Superior temporal gyrus (tissue), 1 donor: ENCODE measurements at regions not wholly inside any gene's neighbourhood (a gene's known extent, or its start where the extent isn't known, plus 50 kb on each side); places are given as distances from the start of the nearest gene placed in this dataset.
A peak's percentile ranks its signal among the peaks of the same experiment; 100 is the strongest.

Source experiments
- DNase-seq: peaks from one replicate; pipeline ENCODE4 v3.0.0-alpha.2; 2016; ENCODE audit errors: extremely low spot score

DNA sequence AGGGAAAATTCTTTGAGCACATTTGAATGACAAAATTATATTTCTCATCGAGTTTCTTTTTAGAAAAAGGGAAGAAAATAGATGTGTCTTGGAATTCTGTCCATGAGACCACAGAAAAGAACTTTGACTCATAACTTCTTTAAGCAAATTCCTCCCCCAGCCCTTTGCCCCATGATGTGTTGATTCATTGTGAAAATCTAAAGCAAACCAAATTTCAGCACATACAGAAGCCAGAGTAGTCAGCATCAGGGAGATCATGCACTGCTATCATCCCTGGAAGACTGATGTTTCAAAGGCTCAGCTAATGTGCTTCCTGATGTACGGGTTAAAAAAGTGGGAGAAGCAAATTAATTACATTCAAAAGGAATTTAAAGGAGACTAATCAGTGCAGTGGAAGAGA lies 159.7 kb downstream of the FAT3 start:
- DNase-seq = no peak

DNA sequence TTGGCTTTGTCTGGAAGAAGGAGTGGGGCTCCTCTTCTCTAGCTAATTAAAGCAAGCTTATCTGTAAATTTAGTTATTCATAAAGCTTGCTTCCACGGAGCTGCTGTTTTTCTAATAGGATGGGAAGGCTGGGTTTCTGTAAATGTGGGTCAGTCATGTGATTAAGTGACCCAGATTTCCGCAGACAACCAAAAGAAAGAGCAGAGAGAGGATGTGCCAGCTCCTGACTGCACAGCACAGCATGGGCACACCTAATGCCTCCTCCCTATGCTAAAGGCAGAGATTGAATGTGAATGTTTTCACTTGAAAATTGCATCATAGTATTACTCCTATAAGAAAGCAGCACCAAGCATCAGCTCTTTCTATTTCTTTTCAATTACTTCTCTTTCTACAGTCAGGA lies 160.2 kb downstream of the FAT3 start:
- DNase-seq = peak; percentile 40

DNA sequence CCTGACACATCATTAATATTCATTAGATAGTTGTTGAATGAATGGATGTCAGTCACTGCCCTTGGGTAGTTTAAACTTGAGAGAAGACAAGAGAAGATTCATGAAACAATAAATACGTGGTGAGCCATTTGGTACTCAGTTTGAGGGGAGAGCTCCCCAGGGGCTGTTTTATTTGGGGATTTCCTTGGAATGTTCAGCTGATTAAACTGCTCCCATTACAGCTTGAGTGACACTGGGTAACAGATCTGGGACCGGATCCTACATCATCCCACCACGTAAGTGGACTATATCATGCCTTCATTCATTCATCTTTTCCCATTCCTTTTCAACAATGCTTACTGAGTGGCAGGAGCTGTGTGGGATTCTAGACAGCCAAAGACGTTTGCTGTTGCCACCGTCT lies 162.0 kb downstream of the FAT3 start:
- DNase-seq = no peak

DNA sequence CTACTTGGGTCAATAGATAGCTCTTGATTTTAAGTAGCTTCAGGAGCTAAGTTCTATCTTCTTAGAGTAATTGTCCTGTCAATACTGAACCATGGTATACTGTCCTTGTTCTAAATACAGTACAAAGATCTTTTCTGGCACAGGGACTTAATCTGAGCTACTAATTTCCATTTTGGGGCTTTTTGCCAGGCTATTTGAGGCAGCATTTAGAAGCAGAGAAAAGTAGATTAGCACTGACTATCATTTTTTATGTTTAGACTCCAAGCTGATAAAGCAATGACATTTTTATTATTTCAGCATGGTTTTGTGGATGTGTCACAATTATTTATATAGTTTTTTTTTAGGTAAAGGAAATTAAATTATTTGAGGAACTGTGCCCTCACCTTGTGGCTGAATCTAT lies 163.2 kb downstream of the FAT3 start:
- no peak for DNase-seq

DNA sequence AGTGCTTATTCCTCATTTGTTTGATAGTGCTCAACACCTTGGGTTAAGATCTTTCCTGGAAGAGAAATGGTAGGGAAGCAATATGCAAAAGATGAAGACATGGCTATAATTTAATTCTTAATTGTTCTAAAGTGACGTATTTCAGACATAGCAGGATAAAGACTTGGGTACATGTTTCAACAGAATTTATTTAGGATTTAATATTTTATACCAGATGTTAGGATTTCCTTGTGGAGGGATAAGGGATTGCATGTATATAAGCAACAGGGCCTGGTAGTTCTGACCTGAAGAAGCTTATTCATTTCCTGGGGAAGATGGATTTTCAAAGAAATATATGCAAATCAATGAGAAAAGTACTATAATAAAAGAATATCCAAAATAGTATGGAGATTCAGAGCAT lies 163.8 kb downstream of the FAT3 start:
- no peak for DNase-seq

DNA sequence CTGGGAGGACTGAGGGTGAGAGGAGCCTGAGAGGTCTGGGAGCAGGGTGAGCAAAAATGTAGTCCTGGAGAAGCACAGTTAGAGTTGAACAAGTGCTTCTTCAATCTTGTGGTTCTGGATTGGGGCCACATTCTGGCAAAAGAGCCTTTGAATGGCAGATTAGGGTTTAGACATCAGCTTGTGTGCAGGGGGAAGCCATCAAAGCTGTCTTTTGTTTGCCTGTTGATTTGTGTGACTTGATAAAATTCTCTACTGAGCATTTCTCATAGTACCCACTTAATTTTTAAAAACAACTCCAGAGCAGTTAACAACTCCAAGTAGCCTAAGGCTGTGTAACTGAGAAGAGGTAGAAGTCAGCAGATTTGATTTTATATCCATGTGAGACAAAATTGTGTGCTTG lies 166.2 kb downstream of the FAT3 start:
- no peak for DNase-seq

DNA sequence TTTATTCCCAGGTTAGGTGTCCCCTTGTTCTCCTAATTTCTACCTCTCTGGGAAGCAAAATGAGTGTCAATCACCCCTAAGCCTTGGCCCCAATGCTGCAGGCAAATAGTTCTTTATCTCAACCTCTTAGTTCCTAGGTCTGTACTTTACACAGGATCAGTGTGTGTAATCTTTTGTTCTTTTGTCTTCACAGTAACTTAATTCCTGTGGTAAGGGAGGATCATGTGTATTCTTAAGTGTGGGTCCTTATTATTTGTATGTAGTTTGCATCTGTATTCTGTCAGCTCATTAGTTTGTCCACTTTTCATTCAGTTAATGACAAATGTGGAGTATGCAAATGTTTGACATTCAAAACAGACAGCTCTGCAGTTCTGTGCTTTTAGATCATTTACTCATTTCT lies 166.7 kb downstream of the FAT3 start:
- no peak for DNase-seq

DNA sequence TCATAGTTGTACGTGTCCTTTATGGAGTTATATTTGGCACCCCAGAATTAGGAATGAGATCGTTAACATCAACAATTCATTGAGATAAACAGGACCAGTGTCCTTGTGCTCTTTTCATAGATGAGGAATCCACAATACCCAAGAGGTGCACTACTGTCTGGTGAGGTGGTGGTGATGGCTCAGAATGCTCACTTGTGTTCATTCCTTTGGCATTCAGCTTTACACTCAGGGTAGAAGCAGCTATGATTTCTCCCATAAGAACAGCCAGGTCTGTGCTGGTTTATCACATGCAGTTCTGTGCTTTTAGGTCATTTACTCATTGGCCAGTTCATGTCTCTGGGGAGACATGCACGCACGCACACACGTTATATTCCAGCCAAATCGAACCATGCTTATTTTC lies 167.2 kb downstream of the FAT3 start:
- DNase-seq = no peak

DNA sequence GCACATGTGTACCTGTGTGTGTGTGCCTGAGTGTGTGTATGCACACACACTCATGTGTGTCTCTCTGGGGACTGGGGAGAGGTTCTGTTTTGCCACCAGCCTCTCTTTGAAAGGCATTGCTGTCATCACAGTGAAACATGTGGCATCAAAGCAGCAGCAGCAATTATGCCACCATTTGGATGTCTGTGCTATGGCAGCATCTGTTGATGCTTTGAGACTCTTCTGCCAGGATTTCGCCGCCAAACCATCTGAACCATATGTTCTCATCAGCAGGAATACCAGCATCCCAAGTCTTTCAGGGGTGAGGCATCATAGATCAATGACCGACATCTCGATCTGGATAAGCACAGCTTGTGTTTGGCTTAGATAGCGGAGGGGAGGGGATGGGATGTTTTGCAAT lies 168.6 kb downstream of the FAT3 start:
- DNase-seq = peak; percentile 53

DNA sequence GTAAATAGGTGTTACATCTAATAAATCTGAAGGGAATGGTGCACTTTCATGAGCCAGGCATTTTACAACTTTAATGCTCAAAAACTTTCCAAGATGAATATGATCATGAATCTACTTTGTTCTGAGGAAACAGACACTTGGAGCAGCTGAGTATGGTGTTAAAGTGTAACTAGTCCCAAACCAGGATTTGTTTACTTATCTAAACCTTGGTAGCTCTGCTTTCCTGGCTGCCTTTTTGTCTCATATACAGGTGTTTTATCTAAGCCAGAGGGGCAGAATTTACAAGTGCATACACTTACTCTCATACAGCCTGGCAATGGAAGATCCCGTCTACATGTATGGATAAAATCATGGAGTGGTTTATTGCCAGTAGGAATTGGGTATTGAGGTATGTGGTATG lies 171.5 kb downstream of the FAT3 start:
- DNase-seq = no peak

DNA sequence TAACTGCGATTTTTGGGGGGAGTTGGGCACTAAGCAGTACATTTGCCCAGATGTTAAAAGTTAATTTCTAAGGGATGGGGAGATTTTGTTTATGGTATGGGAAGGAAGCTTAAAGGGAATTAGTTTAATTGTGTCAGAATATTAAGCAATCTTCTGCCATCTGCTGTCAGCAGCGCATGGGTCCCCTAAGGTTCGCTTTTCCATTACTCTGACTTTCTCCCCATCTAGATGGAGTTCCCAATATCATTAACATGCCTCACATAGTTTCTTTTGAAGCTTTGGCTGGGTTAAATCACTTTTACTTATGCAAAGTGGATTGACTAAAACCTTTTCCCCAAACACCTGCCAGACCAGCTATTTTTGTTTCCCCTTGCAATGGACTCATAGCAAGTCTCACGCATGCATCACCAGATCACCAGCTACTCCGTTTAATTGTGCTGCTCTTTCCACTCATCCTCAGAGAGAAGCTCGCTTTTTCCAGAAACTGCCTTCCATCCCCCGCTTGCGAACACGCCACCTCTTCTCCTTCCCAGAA lies 172.7 kb downstream of the FAT3 start:
- DNase-seq = no peak

DNA sequence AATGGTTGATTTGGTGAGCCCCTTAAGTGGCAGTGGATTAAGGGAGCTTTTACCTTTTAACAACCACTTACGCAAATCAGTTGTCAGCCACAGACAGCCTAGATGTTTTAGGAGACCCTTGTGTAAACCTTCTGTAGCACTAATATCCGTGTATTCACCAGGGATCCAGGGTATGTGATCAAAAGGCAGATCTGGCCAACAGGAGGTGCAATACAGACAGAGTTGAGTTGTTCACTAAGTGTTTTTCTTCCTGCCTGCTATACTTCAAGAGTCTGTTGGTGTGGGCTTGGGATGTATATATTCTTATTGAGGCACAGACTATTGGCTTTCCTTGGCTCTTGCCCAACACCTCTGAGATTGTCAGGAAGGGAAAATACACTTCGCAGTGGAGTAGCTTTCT lies 175.1 kb downstream of the FAT3 start:
- DNase-seq = no peak

DNA sequence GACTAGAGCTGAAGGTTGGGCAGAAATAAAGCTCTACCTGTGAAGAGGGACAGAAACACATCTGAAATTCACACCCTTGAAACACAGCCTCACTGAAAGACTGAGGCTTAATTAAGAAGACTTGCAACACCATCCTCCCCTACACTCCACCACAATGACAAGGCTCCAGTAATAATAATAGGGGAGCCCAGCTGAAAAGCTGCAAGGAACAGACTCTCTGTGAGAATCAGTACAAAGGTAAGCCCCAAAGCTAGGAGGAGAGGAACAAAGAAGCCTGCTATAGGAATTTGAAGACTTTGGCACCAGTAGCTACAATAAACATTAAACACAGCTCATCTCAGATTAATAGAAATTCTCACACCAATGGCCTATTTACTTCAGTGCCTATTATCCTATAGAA lies 176.9 kb downstream of the FAT3 start:
- no peak for DNase-seq

DNA sequence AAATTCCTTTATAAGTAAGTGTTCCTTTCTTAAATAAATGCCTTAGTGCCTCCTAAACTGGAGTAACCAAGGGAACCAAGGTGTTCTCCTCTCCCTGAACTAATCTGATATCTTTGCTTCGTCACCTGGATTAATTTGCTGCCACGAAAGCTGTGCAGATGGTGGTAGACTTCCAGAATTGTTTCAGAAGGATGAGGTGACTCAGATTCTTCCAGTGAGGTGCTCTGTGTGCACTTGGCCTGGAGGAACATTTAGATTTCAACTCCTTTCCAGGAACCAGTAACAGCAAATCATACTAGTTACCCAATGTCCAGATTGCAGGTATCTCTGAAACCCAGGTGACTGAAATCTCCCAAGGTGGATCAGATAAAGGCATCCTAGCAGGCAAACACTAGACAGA lies 181.9 kb downstream of the FAT3 start:
- no peak for DNase-seq

DNA sequence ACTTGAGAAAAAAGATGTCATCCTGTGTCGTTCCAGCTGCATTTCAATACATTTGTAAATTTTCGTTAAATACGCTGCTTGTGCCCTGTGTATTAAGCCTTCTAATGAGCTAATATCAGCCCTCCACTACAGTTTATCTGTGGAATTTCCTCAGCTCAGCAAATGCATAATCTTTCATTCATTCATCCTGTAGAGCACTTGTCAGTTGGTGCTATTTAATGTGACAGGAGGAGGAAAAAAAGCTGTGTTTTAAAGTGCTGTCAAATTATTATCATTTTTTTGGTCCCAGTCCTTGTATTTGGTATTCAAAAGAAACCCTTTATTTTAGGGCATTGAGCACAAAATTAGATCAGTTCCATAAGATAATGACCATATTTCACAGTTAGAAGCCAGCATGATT lies 184.7 kb downstream of the FAT3 start:
- DNase-seq = no peak

DNA sequence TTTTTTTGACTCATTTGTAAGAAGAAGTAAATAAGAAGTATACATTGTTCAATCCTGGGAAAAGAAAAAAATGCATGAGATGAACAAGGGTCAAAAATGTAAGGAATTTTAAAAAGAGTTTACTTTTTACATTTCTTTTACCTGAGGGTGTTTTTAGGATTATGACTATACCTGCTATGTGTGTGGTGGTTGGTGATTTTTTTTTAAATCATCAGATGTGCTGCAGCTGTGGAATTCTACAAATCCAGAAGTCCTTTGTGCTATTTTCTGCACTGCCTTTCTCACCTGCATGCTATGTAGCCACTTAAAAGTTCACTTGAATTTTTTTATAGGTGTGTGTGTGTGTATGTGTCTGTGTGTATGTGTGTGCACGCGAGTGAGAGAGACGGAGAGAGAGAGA lies 185.3 kb downstream of the FAT3 start:
- DNase-seq = no peak

DNA sequence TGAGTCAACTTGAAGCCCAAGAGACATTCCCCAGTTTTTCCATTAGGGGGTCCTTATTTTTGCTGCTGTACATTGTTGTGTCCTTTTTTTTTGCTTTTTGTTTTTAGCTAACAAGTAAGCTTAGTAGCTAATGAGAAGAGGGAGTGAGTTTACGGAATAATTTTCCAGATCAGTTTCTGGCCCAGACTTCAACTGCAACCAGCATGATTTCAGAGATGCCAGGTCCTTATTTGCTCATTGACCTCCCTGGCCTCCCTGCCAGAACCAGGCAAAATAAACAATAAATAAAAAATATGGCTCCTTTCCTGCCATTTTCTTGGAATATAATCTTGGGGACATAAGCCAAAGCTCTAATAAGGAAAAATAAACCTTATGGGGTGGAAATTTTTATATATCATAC lies 185.9 kb downstream of the FAT3 start:
- no peak for DNase-seq

DNA sequence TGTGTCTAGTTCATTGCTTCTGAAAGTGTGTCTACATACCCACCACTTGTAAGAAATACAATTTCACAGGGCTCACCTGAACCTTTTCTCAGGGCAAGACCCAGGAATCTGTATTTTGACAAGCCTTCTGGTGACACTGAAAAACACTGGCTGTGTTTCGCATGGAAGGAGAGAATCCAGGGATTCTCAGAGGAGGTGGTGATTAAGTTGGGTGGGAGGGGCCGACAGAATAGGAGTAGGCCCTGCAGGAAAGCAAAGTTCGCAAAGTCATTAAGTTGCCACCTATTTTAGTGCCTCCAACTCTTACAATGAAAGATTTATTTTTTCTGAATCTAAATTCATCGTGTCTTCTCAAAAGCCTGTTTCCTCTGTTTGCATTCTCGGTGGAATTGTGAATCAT lies 186.8 kb downstream of the FAT3 start:
- DNase-seq = no peak

DNA sequence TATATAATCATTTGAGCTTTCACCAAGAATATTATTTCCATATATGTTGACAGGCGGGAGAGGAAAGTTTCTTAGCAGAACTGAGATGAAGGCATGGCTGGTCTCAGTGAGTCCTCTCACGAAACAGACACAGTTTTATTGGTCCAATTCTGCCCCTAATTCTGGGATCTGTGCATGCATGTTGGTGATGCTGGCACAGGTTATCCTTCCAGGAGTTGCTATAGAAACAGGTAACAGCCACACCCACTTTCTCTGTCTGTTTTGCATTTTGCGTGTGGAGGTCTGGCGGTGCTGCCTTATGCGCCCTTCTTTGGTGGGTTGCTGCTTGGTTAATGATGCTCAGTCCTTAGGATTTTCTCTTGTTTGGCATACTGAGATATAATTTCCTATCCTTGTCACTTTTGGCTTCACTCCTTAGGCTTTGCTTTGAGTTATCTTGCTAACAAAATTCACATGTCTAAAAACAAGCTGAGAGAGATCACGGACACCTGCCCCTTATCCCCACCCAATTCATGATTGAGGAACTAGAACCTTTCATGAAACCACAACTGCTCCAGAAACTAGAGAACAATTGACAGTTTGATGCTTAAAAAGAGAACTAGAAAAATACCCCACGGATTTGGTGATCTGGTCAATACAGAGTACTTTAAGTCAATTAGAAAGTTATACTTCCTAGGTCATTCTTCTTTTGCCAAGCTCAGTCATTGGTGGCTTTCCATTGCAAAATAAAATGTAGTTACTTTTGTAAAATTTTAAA lies 189.3 kb downstream of the FAT3 start:
- no peak for DNase-seq

DNA sequence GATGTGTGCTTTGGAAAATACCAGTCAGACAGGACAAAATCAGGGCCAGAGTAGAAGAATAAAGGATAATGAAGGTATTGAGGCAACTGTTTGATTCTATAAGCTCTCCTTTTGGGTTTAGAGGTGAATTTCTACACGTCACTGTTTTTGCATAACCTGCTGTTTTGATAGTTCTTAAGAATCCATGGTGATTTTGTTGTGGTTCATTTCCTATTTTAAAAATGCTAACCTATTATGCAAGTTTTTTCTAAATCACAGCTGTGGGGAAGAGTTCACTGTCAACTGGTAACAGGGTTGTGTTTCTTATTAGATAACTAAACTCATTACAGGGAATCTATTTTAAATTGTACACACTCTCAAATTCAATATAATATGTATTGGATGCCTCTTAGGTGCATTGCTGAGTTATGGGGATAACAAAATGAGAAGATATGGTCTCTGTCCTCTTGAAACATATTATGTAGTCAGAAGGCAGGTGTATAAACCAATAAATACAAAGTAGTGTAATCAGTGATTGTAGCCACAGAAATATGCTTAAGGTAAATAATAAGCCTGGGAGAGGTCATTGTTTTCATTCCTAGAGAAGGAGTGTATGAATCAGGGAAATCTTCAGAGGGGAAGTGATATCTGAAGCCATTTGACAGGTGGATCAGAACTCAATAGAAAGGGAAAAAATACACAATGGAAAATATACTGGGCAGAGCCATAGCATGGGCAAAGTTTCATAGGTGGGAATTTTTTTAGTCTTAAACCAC lies 192.5 kb downstream of the FAT3 start:
- DNase-seq = no peak

DNA sequence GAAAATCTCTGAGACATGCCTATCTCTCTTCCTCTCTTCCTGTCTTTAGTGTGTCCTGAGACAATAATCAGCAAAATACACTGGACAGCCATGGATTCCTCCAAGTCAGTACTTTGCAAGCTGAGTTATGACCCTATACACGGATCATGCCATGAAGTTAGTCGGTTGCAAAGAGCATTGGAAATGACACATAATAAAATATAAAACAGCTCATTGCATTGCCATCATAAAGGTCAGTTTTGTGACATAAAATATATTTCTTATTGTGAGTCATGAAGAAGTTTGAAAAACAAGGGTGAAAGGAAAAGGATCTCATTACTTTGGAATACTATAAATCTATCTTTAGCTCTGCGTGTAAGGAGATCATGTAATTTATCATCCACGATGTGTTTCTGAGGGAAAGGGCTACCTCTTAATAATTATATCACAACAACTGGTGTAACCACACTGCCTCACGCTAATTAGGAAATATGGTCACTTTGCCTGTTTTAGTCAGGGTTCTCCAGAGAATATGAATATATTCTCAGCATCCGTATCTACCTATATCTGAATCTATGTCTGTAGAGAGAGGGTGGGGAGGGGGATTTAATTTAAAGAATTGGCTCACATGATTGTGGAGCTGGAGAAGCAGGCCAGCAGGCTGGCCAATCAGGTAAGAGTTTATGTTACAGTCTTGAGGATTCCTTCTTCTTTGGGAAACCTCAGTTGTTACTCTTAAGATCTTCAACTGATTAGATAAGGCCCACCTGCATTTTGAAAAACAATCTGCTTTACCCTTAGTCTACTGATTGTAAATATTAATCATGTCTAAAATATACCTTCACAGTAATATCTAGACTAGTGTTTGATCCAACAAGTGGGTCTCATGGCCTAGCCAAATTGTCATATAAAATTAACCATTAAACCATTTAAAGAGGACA lies 198.8 kb downstream of the FAT3 start:
- no peak for DNase-seq

DNA sequence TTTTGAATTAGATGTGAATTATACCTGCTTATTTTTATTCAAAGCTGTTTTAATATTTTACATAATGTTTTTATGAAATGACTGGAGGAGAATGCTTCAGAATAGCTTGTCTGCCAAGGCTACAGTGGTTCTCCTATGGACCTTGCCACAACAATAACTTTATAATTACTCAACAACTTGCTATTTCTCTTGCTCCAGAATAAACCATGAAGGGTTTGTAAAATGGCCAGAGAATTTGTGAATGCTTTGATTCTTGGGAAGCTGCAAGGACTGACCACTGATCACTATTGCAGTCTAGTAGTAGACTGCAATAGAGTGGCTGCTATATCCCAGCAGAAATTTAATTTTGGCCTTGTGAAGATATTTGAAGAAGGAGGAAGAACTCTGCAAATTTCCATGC lies 199.7 kb downstream of the FAT3 start:
- DNase-seq = no peak
